GM19397 (cell line): ENCODE measurements at regions not wholly inside any gene's neighbourhood (a gene's known extent, or its start where the extent isn't known, plus 50 kb on each side); places are given as distances from the start of the nearest gene placed in this dataset.

Experiments used
- ATAC-seq: cut with Tn5 transposase; IDR thresholded peaks from one replicate; pipeline ENCODE4 v1.9.1; 2021; ENCODE audit warnings: mild to moderate bottlenecking, moderate library complexity; ENCODE audit not compliant: unreplicated experiment

GRCh38 chr1:181142096-181142958, 53.8 kb downstream of the IER5 start:
- ATAC-seq: peak; percentile 71

DNA sequence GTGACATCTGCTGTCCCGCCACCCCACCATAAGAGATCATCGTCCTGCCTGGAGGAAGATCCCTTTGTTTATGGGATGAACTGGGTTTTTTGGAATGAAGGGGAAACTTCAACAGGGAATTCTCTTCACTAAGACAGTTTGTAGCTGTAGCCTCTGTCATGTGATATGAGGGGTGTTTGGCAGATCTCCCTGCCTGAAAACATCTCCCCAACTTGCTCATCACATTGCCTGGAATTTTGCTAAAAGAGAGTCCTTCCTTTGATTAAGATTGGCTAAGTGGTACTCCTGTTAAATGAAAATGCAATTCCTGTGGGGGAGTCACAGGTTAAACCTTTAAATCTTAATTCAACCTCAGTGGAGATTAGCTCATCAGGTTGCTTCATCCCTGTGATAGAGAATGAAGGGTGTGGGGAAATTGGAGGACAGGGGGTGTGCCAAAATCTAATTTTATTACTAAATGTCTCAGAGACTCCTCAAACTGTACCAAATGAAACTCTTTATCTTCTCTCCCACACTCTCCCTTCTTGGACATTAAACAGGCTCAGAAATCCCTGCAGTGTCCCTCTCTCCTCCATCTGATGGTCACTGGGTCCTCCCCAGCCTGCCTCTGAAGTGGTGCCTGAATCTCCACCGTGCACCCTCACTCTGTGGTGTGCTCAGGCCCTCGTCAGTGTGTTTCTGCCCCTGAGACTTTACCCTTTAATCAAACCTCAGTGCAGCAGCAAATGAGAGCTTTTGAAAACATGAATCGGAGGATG, 54.8 kb downstream of the IER5 start:
- ATAC-seq: no peak

DNA sequence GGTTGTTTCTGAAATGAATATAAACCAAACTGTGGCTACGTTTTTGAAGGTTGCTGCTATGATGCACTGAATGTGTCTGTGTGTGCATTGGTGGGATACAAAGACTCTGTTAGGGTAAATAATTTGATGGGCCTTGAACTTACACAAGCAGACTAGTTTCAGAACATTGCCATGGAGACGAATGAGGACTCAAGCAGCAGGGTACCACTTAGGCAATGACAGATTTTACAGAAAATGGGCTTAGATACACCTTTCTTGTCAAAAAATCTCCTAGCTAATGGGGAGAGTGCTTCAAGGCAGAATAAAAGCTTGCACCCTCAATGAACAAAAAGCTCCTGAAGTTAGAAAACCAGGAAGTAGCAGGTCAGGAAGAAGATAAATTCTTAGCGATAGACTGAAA, 55.7 kb downstream of the IER5 start:
- no peak for ATAC-seq

GRCh38 chr1:181148636-181149035, 60.1 kb downstream of the IER5 start:
- no peak for ATAC-seq

DNA sequence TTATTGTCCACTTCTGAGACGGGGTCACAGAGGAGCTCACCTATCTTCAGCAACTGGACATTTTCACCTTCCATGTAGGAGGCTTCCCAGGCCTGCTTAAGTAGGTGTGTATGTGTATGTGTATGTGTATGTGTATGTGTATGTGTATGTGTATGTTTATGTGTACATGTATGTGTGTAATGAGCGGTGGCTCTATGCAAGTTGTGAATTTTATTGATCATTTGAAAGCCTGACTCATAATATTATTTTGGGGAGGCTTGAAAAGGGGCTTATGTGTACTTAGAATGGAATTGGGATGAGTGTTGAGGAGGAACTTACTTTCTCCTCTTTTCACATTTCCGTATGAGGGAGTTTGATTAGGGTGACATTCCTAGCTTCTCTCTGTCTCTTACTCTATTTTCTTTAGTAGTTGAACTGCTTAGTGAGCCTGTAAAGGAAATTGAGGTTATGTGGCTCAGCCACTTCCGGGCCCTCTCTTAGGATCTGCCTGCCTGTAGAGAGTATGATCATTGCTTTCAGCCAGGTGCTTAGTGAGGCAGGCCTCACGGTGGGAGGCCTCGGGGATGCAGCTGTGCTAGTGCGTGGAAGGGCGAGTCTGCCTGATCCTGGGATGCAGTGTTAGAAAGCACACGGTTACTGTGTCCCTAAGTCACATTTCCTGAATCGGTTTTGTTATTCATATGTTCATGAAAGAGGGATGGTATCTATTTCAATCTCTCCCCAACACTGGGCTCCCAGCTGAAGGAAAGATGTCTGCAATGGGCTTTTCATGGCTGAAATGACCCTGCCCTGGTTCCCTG, 61.0 kb downstream of the IER5 start:
- peak; percentile 73 for ATAC-seq

GRCh38 chr1:181150273-181150672, 61.8 kb downstream of the IER5 start:
- ATAC-seq: no peak

GRCh38 chr1:181150842-181151241, 62.3 kb downstream of the IER5 start:
- no peak for ATAC-seq

DNA sequence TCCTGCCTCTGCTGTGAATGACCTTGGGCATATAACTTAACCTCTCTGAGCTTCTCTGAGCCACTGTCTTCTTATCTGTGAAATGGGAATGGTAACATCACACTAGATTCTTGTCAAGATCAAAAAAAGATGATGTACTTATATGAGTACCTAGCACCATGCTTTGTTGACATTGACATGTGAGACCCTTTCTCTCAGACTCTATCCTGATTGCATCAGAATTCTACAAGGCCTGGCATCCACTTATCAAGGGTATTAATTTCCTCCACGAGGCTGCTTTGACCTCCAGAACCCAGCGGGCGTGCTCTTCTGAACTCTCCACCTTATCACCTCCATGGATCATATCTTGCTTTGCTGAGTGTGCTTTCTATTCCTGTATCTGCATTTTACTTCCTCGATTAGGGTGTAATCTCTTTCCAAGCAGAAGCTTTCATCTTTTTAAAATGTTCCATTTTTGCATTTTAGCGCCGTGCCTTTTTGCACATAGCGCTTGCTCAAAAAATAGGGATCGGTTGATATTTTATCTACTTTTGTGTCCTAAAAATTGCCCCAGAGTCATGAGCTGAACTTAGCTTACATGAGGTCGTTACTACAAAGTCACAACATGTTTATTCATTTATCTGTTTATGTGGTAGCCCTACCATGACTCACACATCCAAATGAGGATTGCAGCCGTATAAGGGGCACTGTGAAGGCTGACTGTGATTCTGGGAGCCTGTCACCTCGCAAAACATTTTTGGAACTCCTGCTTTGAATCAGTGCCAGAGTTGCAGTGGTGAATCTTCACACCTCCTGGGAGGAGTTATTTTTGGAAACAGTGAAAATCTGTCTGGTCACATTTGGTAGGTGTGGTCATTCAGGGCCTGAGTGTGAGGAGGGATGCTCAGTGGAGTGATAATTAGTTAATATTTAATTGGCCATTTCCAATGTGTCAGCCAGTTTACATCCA, 63.2 kb downstream of the IER5 start:
- ATAC-seq: peak; percentile 32

DNA sequence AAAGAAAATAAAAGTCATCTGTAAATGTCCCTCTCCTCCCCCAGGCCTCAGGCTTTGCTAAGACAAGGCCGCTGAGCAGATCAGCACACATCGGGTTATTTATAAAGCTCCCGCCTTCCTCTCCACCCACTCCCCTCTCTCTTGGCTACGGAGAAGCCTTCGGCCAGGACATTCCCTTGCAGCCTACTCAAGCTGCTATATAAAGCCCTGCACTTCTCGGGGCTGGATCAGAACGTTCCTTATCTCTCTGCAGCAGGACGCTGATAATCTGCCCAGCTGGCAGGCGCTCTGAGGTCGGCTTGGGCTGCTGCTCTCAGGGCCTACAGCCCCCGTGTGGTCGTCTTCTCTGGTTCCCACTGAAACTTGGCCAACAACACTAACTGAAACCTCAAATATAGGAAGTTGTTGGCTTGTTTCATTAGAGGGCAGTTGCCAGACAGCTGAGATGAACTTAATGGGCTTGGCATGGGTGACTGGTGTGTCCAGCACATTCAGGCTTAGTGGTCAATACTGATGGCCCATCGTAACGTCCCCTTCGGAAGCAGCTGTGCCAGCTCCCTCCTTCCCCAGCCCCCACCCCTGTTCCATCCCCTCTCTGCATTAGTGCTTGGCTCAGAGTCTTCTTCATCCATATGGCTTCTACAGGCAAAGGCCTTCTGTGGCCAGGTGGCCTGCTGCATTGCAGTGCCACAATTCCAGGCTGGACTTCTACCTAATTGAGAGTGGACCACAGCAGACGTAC, 64.6 kb downstream of the IER5 start:
- peak; percentile 68 for ATAC-seq

DNA sequence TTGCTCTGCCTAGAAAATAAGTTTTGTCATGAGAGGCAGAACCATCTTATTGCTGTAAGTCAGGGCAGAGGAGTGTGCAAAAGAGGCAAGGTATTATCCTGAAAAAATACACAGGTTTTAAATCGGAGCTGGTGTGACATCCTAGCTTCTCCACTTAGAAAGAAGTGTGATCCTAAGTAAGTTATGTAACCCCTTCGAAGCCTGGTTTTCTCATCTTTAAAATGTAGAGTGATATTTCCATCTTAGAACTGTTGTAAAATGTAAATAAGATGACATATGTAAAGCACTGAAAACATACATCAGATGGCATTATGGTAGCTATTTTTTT, 65.1 kb downstream of the IER5 start:
- ATAC-seq: no peak

GRCh38 chr1:181155339-181155738, 66.8 kb downstream of the IER5 start:
- no peak for ATAC-seq

- no peak for ATAC-seq
Measured at GRCh38 chr1:181159451-181160140, 71.1 kb downstream of the IER5 start.

GRCh38 chr1:181160322-181160721, 71.8 kb downstream of the IER5 start:
- no peak for ATAC-seq

DNA sequence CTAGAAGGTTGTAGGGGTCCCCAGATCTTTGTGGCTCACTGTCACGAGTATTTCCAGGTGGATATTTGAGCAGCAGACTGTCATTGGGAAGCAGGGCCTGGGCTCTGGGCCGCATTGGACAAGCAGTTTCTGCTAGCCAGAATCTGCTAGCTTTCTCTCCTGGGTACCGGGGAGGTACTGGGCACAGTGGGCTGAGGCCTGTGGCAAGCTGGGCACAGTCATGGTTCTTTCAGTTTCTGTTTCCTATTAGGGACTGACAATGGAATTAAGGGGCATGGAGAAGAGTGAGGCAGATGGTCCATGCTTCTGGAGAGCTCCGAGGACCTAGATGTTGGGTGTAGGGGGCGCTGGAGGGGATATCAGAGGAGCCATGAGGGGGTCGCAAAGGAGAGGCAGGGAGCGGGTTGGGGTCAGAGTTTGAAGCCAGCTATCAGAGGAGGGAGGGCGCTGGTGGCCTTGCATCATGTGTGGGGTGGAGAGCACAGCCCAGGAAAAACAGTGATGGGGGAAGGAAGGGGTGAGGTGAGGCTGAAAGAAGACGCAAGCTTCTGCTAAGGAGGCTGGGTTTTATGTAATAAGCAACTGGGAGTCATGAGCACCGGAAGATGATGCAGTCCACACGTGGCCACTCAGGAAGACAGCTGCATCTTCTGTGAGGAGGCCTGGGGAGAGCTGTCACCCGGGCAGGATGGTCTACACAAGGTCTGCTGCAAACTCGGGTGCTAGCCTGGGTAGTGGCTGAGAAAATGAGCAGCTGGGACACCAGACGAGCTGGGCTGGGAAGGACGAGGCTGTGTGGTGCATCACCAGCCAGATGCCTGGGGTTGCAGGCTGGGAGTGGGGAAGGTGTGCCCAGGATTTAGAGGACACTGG, 72.7 kb downstream of the IER5 start:
- no peak for ATAC-seq

- ATAC-seq: no peak
Measured at GRCh38 chr1:181163662-181164061, 75.2 kb downstream of the IER5 start.

- peak; percentile 94 for ATAC-seq
Measured at GRCh38 chr1:181166377-181167196, 78.1 kb downstream of the IER5 start.

GRCh38 chr1:181169281-181169865, 80.9 kb downstream of the IER5 start:
- no peak for ATAC-seq
